Hepatic stellate cell (primary cell): ENCODE measurements at regions not wholly inside any gene's neighbourhood (a gene's known extent, or its start where the extent isn't known, plus 50 kb on each side); places are given as distances from the start of the nearest gene placed in this dataset.
"Not testable (repeated sequence)": the region's sequence is repeated elsewhere in the genome, so short reads cannot be mapped to it uniquely, and the experiment has no call there.

Source experiments
- DNase-seq: peaks from one replicate; pipeline ENCODE4 v3.0.0; 2011; ENCODE audit warnings: low spot score

DNA sequence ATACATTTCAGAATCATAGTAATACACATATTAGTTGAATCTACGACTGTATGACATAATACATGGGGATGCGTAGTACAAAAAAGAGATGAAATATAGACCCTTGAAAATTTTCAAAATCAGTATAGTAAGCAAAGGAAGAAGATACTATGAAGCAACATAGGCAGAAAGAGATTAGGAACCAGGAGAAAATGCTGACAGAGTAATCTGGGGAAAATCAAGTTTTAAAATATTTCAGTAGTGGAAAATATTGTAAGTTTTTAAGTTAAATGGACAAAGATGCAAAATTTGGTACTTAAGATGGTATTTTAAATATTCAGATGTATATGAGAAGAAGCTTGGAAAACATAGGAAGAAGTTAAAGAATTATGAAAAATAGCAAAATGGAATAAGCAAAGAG, 915.6 kb upstream of the LRFN5 start:
- DNase-seq: no peak

DNA sequence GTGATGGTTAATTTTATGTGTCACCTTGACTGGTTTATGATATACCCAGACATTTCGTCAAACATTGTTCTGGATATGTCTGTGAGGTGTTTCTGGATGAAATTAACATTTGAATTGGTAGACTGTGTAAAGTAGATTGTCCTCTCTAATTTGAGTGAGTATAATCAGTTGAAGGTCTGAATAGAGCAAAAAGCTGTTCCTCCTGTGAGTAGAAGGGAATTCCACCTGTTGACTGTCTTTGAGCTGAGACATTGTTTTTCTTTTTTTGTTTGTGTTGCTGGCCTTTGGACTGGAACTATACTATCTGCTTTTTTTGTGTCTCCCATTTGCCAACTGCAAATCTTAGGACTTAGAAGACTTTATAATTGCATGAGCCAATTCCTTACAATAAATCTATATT, 920.9 kb upstream of the LRFN5 start:
- no peak for DNase-seq

DNA sequence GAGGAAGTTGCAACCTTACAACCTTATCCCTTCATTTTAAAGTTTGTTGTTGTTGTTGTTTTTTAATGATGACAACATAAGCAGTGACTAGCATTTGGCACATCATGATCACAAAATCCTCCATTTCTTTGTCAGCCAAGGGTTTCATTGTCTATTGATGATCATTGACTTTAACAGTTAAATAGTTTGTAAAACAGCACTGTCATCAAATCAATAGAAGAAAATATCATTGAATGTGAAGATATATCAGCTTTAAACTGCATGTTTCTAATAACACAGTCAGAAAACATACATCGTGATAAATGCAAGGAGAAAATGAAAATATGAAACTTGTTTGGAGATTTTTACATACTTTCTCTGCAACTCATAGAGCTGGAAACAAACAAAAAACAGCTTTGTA, 922.3 kb upstream of the LRFN5 start:
- no peak for DNase-seq

DNA sequence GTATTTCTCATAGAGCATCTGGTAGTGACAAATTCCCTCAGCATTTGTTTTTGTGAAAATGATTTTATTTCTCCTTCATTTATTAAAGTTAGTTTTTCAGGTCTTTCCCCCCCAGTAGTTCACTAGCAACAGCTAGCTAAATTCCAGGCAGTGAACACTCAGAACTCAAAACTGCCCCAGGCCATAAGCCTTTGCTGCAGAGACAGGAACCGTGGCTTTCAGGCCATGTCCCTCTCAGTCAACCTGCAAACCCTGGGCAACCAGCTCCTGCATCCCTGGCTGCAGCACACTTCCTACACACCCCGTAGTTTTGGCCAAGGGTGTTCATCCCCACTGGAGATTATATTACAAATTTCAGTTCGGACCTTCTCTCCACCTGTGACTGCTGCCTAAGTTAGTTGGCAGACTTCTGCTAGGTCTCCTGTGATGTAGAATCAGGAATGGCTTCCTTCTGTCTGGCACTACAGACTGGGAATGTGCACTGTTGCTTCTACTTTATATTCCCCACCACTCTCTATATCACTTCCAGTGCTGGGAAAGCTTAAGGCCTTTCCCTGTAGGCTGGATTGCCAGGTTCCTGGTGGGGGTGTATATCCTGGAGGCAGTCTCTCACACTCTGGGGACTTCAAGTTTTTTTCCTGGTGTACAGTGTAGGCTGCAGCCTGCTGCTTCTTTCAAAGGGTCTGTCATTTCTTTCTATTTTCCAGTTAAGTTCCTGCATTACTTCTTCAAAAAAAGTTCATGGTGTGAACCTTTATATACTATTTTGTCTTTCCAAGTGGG, 924.4 kb upstream of the LRFN5 start:
- DNase-seq: no peak

DNA sequence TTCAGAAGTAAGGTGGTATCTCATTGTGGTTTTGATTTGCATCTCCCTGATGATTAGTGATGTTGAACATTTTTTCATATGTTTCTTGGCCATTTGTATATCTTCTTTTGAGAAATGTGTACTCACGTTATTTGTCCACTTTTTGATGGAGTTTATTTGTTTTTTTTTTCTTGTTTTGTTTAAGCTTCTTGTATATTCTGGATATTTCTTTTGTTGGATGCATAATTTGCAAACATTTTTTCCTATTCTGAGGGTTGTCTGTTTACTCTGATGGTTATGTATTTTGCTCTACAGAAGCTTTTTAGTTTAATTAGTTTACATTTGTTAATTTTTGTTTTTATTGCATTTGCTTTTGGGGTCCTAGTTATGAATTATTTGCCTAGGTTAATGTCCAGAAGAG, 927.4 kb upstream of the LRFN5 start:
- no peak for DNase-seq

DNA sequence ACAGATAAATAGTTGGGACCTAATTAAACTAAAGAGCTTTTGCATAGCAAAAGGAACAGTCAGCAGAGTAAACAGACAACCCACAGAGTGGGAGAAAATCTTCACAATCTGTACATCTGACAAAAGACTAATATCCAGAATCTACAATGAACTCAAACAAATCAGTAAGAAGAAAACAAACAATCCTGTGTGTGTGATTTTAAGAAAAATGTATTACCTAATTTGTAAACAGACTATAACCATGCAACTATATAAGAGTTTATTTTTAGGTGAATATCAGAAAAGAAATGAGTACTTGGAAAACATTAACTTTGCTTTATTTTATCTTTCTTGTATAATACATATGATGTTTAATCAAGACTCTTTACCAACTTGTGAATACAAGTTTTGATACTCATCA, 929.5 kb upstream of the LRFN5 start:
- not testable (repeated sequence) for DNase-seq

DNA sequence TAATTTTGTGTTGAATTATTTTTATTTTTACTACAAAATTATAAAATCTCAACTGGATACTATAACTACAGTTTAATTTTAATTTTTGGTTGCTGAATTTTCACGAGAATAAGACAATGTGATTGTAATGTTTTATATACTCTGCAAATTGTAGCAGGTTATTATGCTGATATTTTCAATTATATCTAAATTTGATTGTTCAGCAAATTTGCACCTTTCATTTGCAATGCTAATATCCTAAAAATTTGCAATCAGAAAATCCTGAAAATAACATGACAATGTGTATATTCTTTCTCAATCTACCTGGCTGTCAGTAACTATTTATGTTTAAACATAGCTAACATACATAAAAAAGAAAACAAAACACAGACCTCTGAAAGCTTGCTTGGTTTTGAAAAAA, 932.2 kb upstream of the LRFN5 start:
- no peak for DNase-seq

DNA sequence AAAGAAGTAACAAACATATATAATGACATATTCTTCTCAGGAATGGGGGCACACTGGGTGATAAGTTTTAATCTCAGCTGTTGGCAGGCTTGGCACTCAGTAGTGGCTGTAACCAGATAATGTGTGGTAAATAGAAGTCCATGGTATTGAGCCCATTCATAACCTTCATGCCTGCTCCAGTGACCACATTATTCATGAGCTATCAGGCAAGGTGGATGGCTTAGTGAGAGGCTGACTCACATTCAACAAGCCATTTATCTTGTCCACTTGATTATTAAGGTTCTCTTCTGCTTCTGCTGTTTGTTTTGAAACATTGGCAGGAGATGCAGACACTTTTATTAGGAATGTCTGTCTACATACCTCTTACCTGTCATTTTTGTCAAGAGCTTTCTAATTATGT, 950.4 kb upstream of the LRFN5 start:
- no peak for DNase-seq

DNA sequence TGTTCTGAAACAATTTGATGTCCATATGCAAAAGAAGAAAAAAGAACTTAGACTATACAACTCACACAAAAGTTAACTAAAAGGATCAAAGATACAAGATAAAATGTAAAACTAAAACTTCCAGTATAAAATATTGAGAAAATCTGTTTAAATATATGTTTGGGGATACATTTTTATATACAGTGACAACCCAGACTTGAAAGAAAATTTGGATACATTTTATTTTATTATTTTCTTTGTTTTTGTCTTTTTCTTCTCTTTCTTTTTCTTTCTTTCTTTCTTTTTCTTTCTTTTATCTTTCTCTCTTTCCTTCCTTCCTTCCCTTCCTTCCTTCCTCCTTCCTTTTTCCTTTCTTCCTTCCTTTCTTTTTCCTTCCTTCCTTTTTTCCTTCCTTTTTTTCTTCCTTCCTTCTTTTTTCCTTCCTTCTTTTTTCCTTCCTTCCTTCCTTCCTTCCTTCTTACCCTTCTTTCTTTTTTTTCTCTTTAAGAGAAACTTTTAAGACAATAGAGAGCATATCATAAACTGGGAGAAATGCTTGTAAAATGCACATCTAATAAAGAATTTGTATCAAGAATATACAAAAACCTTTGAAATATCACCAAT, 954.5 kb upstream of the LRFN5 start:
- DNase-seq: no peak

DNA sequence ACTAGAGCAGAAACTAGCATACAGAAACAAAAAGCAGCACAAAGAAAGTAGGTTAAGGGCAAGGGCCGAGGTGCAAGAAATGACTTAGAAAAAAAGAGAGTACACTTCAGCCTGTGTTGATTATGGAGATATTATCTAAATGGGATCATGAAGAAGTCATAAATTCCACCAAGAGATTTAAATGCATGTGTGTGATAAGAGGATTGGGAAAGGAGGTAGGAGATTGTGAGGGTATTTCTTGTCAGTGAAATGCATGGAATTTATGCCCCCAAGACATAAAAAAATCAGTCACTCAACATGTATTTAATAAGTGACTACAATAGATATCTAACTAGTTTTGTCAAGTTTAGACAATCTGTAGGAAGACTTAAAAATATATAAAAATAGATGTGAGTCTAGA, 976.2 kb upstream of the LRFN5 start:
- no peak for DNase-seq

DNA sequence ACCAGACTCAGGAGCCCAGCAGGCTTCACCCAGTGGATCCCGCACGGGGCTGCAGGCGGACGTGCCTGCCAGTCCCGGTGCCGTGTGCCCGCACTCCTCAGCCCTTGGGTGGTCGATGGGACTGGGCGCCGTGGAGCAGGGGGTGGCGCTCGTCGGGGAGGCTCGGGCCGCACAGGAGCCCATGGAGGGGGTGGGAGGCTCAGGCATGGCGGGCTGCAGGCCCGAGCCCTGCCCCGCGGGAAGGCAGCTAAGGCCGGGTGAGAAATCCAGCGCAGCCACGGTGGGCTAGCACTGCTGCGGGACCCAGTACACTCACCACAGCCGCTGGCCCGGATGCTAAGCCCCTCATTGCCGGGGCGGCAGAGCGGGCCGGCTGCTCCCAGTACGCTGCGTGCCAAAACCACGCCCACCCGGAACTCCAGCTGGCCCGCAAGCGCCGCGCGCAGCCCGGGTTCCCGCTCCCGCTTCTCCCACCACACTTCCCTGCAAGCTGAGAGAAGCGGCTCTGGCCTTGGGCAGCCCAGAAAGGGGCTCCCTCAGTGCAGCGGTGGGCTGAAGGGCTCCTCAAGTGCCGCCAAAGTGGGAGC, 977.0 kb upstream of the LRFN5 start:
- DNase-seq: not testable (repeated sequence)

DNA sequence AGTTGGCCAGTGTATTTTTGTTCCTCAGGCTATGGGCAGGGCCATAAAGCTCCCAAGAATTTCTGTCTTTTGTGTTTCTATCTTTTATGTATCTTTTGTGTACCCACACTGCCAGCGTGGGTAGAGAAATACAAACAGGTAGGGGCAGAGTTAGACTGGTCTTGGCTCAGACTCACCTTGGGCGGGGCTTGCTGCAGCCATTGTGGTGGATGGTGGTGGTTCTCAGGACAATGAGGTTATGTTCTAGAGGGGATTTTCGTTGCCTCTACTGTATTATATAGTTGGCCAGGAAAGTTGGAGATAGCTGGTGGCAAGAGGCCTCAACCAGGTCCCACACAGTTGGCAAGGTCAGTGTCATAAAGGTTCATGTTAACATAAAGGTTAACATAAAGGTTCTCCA, 977.5 kb upstream of the LRFN5 start:
- no peak for DNase-seq

DNA sequence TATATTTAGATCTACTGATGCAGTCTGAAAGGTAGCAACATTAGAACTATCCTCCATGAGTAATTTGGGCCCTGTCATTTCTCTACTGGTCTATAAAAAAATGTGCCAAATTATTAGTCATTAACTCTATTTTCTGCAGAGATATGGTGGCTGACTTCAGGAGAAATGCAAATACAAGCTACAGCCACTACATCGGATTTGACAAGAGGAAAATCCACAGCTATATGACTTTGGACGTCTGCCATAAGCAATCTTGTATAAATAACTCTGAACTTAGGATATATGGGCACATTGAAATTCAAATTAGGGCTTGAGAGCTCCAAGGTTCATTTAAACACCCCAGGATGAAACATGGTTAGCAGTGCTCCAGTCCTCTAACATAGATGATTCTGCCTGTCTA, 983.0 kb upstream of the LRFN5 start:
- DNase-seq: no peak

DNA sequence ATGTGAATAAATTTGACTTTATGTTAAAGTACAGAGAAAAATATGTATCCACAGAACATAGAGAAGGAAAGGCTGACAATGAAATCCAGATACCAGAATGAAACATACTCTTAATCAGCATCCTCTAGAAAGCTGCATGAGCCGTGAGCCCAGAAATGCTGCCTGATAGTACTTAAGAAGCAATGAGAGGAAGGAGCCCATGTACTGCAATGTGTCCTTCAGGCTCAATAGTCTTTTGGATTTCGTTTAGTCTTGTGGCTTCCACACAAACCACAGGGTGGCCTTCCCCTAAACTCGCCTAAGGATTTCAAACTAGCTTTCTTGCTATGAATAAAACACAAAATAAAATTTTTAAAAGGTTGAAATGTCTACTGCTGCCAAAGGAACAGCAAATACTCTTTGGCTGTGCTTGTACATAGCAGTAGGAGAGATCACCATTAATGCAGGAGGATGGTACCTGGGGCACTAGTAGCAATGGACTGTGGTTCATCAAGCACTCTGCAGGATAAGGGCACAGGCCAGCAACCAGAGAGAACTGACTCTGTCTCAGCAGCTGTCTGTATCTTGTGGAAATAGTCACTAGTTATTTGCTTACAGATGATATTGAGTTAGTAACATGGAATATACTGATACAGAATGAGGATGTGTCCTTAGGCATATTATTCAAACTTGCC, 988.3 kb upstream of the LRFN5 start:
- DNase-seq: no peak

DNA sequence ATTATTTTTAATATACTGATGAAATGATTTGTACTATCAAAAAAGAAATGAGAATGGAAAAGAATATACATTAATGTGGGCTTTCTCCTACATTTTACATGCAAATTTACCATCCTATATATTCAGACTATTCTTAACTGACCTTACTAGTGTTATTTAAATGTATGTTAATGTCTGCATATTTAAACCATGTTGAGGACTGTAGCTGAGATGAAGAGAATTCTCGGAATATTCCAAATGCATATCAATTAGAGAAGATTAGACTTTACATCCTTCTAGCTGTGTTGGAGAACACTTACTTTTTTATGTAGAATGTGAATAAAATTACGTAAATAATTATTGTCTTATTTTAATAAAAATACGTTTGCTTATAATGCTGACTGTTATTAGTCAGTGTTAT, 990.1 kb upstream of the LRFN5 start:
- no peak for DNase-seq

DNA sequence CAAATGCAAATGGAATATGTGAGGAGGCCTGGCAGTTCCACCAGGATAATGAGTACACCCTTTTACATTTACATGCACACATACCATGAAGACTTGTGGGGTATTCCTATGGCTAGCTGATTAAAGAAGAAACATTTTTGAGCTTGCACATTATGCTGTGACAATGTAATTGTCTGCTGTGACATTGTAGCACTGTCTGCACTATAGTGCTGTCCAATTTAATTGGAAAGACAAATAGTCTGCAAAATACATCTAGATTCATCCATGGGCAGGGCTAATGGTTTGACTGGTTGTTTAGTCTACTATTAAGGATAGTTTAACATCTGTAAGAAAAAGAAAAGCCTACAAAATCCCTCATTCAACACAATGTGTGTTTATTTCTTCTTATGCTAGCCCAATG, 1005.6 kb upstream of the LRFN5 start:
- DNase-seq: no peak

DNA sequence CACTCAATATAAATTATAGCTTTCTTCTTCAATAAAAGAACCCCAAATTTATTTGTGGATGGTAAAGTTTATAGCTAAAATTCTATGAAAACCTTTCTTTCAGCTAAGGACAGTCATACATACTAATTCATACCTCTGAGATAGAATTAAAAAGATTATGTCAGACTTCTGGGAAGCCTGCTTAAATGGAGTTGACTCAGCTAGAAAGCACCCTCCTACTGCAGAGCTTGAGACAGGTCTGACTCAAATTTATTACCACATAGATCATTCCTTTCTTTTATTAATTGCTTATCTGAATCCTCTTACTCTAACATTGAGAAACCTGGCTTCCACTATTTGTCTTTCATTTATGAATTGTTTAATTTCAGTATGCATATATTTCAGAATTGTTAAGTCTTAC, 1007.0 kb upstream of the LRFN5 start:
- no peak for DNase-seq

DNA sequence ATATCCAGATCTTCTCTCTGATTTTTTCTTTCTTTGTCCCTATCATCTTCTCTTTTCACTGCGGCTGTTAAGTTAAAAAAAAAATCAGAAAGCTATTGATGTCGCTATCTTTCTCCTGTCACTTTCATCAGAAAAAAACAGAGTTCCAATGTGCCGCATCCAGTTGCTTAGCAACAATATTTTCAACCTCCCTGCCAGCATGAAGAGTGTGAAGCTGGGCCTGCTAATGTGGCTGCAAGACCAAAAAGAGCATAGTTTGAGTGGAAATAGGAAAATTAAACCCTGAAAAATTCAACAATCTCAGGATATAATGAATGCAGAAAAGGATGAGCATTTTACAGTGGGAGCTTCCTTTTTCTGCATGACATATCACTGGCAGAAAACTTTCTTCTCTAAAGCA, 1025.4 kb upstream of the LRFN5 start:
- no peak for DNase-seq

DNA sequence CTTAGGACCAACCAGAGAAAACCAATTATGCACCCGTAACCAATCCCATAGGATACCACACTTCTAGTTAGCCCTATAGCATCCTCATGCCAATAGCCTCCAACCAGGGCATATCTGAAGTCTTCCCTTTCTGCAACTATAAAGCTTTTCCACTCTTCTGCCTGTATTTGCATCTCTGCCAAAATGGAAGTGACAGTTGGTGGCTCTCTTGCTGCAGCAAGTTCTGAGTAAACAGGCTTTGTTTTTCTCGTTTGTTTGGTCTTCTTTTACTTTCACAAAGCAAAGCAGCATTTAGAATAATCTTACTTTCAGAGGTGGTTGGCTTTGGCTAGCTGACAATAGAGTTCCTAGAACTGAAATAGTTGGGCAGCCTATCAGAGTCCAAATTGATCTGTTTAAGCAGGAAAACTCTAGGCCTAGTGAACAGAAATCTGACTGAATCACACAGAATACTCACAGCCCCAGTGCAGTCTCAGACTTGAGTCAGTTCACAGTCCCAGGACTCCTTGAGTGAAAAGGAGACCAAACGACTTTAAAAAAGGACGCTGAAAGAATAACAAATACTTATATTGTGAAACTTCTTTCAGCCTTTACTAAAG, 1029.7 kb upstream of the LRFN5 start:
- no peak for DNase-seq

DNA sequence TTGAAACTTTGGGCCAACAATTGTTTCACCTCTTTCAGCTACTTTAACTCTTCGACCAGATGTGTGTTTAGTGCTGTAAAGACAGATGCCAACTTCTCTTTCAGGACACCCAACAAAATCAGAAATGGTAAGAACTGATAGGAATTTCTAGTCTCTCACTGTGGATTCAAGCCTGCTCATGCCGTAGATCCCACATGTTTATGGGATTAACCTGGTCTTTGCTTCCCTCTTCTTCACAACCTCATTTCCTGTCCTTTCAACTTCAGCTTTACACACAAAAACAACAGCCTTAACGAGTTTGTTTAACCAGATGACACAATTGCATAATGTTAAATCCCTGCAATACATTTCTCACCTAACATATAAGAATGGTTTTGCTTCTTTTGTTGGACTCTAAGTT, 1031.9 kb upstream of the LRFN5 start:
- DNase-seq: no peak

DNA sequence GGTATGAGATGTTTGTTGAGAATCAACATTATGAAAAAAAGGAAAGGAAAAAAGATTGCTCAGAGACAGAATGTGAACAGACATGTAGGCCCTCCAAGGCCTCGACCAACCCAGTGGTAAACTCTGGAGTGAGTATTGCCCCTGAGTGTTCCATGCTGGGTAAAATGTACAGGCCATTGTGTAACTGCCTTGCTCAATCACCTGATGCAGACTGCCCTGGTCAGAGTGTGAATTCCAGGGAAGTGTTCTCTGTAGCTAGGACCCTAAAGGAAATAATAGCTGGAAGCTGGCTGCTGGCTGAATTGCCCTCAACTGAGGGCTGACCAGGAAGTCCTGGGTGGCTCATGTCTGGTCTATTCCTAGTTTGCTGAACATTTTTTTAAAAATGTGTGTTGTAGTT, 1081.4 kb upstream of the LRFN5 start:
- DNase-seq: no peak

DNA sequence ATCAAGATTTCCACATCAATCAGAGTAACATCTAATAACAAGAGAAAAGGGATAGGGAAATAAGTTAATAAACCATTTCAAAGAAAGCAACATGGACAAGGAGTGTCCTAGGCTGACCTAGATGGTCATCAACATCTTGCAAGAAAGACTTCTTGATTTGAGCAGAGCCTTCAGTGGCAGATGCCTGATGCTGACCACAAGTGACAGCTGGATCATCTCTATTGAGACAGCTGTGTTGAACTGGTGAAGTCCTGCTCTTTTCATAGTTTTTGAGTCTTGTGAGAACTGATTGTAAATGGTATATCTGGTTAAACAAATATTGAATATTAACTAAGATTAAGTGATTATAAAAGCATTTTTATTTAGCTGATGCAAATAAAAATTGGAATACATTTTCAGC, 1083.6 kb upstream of the LRFN5 start:
- no peak for DNase-seq

DNA sequence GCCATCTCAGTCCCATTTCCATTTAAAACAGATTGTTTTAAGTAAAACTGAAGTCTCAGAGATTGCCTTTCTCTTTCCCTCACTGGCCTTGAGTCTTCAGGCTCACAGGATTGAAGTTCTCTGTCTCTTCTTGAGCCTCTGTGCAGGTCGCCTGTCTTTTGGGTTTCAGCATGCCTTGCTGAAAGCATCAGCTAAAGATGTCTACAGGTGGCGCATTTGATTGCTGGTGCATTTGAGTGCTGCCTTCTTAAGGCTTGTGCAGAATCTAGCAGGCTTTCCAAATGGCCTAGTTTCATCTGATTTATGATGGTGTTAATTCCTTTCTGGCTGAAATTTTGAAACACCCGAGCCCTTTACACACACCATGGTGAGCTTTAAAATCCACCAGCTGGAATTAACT, 1062.2 kb upstream of the FBXO33 start:
- no peak for DNase-seq
